WTC11 (cell line): ENCODE measurements at regions not wholly inside any gene's neighbourhood (a gene's known extent, or its start where the extent isn't known, plus 50 kb on each side); places are given as distances from the start of the nearest gene placed in this dataset.

Source experiments
- ATAC-seq: fragments of 200-7000 bp; cut with Tn5 transposase; 2 replicates; pipeline ENCODE4 v1.10.0; 2021; ENCODE audit warnings: mild to moderate bottlenecking, moderate library complexity
- CTCF ChIA-PET: fragments of 300-600 bp; sonication (Branson Sonifier 250); formaldehyde crosslinking; loops from one replicate; lab custom pipeline; 2021; ENCODE audit warnings: antibody characterized with exemption; lab: Charles Lee
- POLR2A ChIA-PET: fragments of 350-600 bp; sonication (Branson Sonifier 250); formaldehyde crosslinking; loops from one replicate; lab custom pipeline; 2021; ENCODE audit warnings: antibody characterized with exemption; lab: Charles Lee
- DNase-seq: peaks from one replicate; pipeline ENCODE4 v3.0.0; 2021; ENCODE audit warnings: low spot score
- H3K27ac Mint-ChIP-seq: 2 replicates; pipeline ENCODE4 v1.8.0; 2021; ENCODE audit warnings: mixed read lengths
- H3K27me3 Mint-ChIP-seq: 2 replicates; pipeline ENCODE4 v1.8.0; 2021; ENCODE audit warnings: low read depth, mild to moderate bottlenecking, moderate library complexity, mixed read lengths
- H3K36me3 Mint-ChIP-seq: 2 replicates; pipeline ENCODE4 v1.8.0; 2021; ENCODE audit warnings: mixed read lengths
- H3K4me1 Mint-ChIP-seq: 2 replicates; pipeline ENCODE4 v1.8.0; 2022; ENCODE audit warnings: mixed read lengths
- H3K4me3 Mint-ChIP-seq: 2 replicates; pipeline ENCODE4 v1.8.0; 2021; ENCODE audit warnings: mild to moderate bottlenecking, moderate library complexity, mixed read lengths
- H3K9me3 Mint-ChIP-seq: 2 replicates; pipeline ENCODE4 v1.8.0; 2021; ENCODE audit warnings: mixed read lengths
- AFF4 ChIP-seq: sonication (generic); formaldehyde crosslinking; IDR thresholded peaks from 2 replicates; pipeline ENCODE4 v1.8.1; 2023; ENCODE audit warnings: mild to moderate bottlenecking, missing genetic modification reagents, borderline replicate concordance
- AR ChIP-seq: fragments of 250-450 bp; sonication (Bioruptor Pico); IDR thresholded peaks from 2 replicates; pipeline ENCODE4 v1.9.0; 2021; ENCODE audit warnings: mild to moderate bottlenecking
- ATF6 ChIP-seq: sonication (generic); formaldehyde crosslinking; IDR thresholded peaks from 2 replicates; pipeline ENCODE4 v1.8.1; 2023; ENCODE audit warnings: mild to moderate bottlenecking, missing genetic modification reagents
- E2F4 ChIP-seq: sonication (generic); formaldehyde crosslinking; IDR thresholded peaks from 2 replicates; pipeline ENCODE4 v1.8.1; 2022; ENCODE audit warnings: low read depth, mild to moderate bottlenecking, moderate library complexity, missing genetic modification reagents, borderline replicate concordance
- ESRRA ChIP-seq: sonication (generic); formaldehyde crosslinking; IDR thresholded peaks from 2 replicates; pipeline ENCODE4 v1.8.1; 2022; ENCODE audit warnings: mild to moderate bottlenecking, missing genetic modification reagents, borderline replicate concordance
- KAT7 ChIP-seq: sonication (generic); formaldehyde crosslinking; IDR thresholded peaks from 2 replicates; pipeline ENCODE4 v1.8.1; 2023; ENCODE audit warnings: missing genetic modification reagents, mild to moderate bottlenecking, borderline replicate concordance
- MAX ChIP-seq: sonication (generic); formaldehyde crosslinking; IDR thresholded peaks from 2 replicates; pipeline ENCODE4 v1.8.0; 2022; ENCODE audit warnings: mild to moderate bottlenecking, missing genetic modification reagents
- MLX ChIP-seq: sonication (generic); formaldehyde crosslinking; IDR thresholded peaks from 2 replicates; pipeline ENCODE4 v1.8.1; 2023; ENCODE audit warnings: mild to moderate bottlenecking, missing genetic modification reagents, moderate library complexity
- MYBL2 ChIP-seq: sonication (generic); formaldehyde crosslinking; IDR thresholded peaks from 2 replicates; pipeline ENCODE4 v1.8.1; 2023; ENCODE audit warnings: mild to moderate bottlenecking, moderate library complexity, missing genetic modification reagents
- NFATC4 ChIP-seq: fragments of 250-450 bp; sonication (Bioruptor Pico); IDR thresholded peaks from 2 replicates; pipeline ENCODE4 v1.9.0; 2021; ENCODE audit warnings: mild to moderate bottlenecking
- NFE2L1 ChIP-seq: sonication (generic); formaldehyde crosslinking; IDR thresholded peaks from 2 replicates; pipeline ENCODE4 v1.8.1; 2023; ENCODE audit warnings: missing genetic modification reagents
- NR1H2 ChIP-seq: sonication (generic); formaldehyde crosslinking; IDR thresholded peaks from 2 replicates; pipeline ENCODE4 v1.9.0; 2021; ENCODE audit warnings: mild to moderate bottlenecking, moderate library complexity, missing genetic modification reagents
- NR3C1 ChIP-seq: sonication (generic); formaldehyde crosslinking; conservative IDR thresholded peaks from 2 replicates; pipeline ENCODE4 v1.8.1; 2023; ENCODE audit warnings: low read depth, mild to moderate bottlenecking, missing genetic modification reagents
- RELA ChIP-seq: sonication (generic); formaldehyde crosslinking; IDR thresholded peaks from 2 replicates; pipeline ENCODE4 v1.8.1; 2022; ENCODE audit warnings: missing genetic modification reagents, mild to moderate bottlenecking, borderline replicate concordance
- SP1 ChIP-seq: sonication (generic); formaldehyde crosslinking; conservative IDR thresholded peaks from 2 replicates; pipeline ENCODE4 v1.8.1; 2022; ENCODE audit warnings: missing genetic modification reagents
- TCF7 ChIP-seq: sonication (generic); formaldehyde crosslinking; IDR thresholded peaks from 2 replicates; pipeline ENCODE4 v1.8.0; 2022; ENCODE audit warnings: mild to moderate bottlenecking, low read depth, missing genetic modification reagents, moderate library complexity
- TEAD1 ChIP-seq: sonication (generic); formaldehyde crosslinking; IDR thresholded peaks from 2 replicates; pipeline ENCODE4 v1.8.0; 2022; ENCODE audit warnings: mild to moderate bottlenecking, missing genetic modification reagents
- ZBTB21 ChIP-seq: sonication (generic); formaldehyde crosslinking; IDR thresholded peaks from 2 replicates; pipeline ENCODE4 v1.8.1; 2023; ENCODE audit warnings: mild to moderate bottlenecking, missing genetic modification reagents, borderline replicate concordance
- ZNF138 ChIP-seq: sonication (generic); formaldehyde crosslinking; conservative IDR thresholded peaks from 2 replicates; pipeline ENCODE4 v1.8.1; 2022; ENCODE audit warnings: mild to moderate bottlenecking, moderate library complexity, missing genetic modification reagents
- ZNF512 ChIP-seq: sonication (generic); formaldehyde crosslinking; IDR thresholded peaks from 2 replicates; pipeline ENCODE4 v1.8.1; 2022; ENCODE audit warnings: missing genetic modification reagents, borderline replicate concordance

- no peak for TF ChIP-seq MAX
- TF ChIP-seq AR (CRISPR knock-in tag) = no peak
- no peak for TF ChIP-seq ESRRA
- TF ChIP-seq, all 79 proteins: peak for 0
These were observed 300.7 kb downstream of the TUSC7 start (continued) for GRCh38 chr3:117010318-117010717.

- Mint-ChIP-seq H3K9me3 (no peaks in the 10 kb centered on the region), H3K27me3 (no peaks in the 10 kb centered on the region), H3K4me1 (peaks cover 8% of the 10 kb centered on the region), H3K4me3 (no peak overlapping the region), H3K27ac (no peak overlapping the region), H3K36me3 (no peaks in the 10 kb centered on the region)
- DNase-seq (no peak), ATAC-seq (no peak)
- CTCF ChIA-PET = no interaction called here
- TF ChIP-seq TEAD1 (CRISPR knock-in tag) (no peak), NR1H2 (no peak), ZNF138 (CRISPR knock-in tag) (no peak), SP1 (CRISPR knock-in tag) (no peak), AFF4 (CRISPR knock-in tag) (no peak), NR3C1 (CRISPR knock-in tag) (no peak), NFATC4 (CRISPR knock-in tag) (no peak), RELA (no peak), E2F4 (CRISPR knock-in tag) (no peak), TCF7 (CRISPR knock-in tag) (no peak), MLX (CRISPR knock-in tag) (no peak)
- POLR2A ChIA-PET = no interaction called here
These were observed 302.2 kb downstream of the TUSC7 start for GRCh38 chr3:117011687-117012250.

GRCh38 chr3:117016378-117016777 is 306.8 kb downstream of the TUSC7 start:
- no peaks in the 10 kb centered on the region for H3K9me3 Mint-ChIP-seq
- POLR2A ChIA-PET = no interaction called here
- H3K4me3 Mint-ChIP-seq = no peak overlapping the region
- DNase-seq = peak; percentile 24
- H3K27ac Mint-ChIP-seq = no peak overlapping the region
- peaks cover 23% of the 10 kb centered on the region for H3K4me1 Mint-ChIP-seq
- peak; percentile 79 for ATAC-seq
- CTCF ChIA-PET = interaction anchor here (0.6 to 7.2 kb wide), 6 partner anchors 146 to 593 kb away, joined by 3 to 73 read pairs (median 3); no protein-coding TSS in a partner anchor
- H3K27me3 Mint-ChIP-seq = no peaks in the 10 kb centered on the region
- no peaks in the 10 kb centered on the region for H3K36me3 Mint-ChIP-seq
- TF ChIP-seq MYBL2 (CRISPR knock-in tag) (no peak), SP1 (CRISPR knock-in tag) (no peak), NFE2L1 (no peak), ATF6 (no peak), ZNF512 (CRISPR knock-in tag) (no peak), ZBTB21 (CRISPR knock-in tag) (no peak), KAT7 (CRISPR knock-in tag) (no peak)
